HL-60 (cell line): ENCODE measurements at regions not wholly inside any gene's neighbourhood (a gene's known extent, or its start where the extent isn't known, plus 50 kb on each side); places are given as distances from the start of the nearest gene placed in this dataset.

Experiments used
- POLR2AphosphoS5 ChIP-seq: IDR thresholded peaks from 2 replicates; pipeline ENCODE4 v1.6.1; 2012; ENCODE audit warnings: low read depth
- SPI1 ChIP-seq: IDR thresholded peaks from 2 replicates; pipeline ENCODE4 v1.6.1; 2012; ENCODE audit warnings: low read depth, mild to moderate bottlenecking, borderline replicate concordance
- TF ChIP-seq, protein P1 (sequence below): IDR thresholded peaks from one replicate; pipeline ENCODE4 v1.5.1; 2011; ENCODE audit warnings: low read length, control low read depth, inconsistent platforms; ENCODE audit not compliant: insufficient read depth

DNA sequence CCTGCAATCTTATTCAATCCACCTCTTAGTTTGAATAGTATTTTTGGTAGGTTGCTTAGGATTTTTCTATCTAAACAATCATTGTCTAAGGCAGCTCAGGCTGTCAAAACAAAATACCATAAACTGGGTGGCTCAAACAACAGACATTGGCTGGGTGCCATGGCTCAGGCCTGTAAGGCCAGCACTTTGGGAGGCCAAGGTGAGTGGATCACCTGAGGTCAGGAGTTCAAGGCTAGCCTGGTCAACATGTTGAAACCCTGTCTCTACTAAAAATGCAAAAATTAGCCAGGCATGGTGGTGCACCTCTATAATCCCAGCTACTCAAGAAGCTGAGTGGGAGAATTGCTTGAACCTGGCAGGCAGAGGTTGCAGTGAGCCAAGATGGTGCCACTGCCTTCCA lies 126.7 kb downstream of the CYLD start:
- TF ChIP-seq, protein P1, sequence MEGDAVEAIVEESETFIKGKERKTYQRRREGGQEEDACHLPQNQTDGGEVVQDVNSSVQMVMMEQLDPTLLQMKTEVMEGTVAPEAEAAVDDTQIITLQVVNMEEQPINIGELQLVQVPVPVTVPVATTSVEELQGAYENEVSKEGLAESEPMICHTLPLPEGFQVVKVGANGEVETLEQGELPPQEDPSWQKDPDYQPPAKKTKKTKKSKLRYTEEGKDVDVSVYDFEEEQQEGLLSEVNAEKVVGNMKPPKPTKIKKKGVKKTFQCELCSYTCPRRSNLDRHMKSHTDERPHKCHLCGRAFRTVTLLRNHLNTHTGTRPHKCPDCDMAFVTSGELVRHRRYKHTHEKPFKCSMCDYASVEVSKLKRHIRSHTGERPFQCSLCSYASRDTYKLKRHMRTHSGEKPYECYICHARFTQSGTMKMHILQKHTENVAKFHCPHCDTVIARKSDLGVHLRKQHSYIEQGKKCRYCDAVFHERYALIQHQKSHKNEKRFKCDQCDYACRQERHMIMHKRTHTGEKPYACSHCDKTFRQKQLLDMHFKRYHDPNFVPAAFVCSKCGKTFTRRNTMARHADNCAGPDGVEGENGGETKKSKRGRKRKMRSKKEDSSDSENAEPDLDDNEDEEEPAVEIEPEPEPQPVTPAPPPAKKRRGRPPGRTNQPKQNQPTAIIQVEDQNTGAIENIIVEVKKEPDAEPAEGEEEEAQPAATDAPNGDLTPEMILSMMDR: no peak
- TF ChIP-seq SPI1 (no peak), POLR2AphosphoS5 (no peak)
